IMR-90 (cell line): ENCODE measurements at regions not wholly inside any gene's neighbourhood (a gene's known extent, or its start where the extent isn't known, plus 50 kb on each side); places are given as distances from the start of the nearest gene placed in this dataset.

ENCODE experiments used
- ATAC-seq: fragments of 200-7000 bp; cut with Tn5 transposase; 2 replicates; pipeline ENCODE4 v1.9.1; 2020; ENCODE audit warnings: low read depth, mild to moderate bottlenecking, moderate library complexity
- BruUV-seq: library from RNA; stranded (reverse); fragments of 400-500 nt; replicated peaks from 2 replicates; lab custom pipeline; 2021; lab: Mats Ljungman, UMichigan
- CTCF ChIA-PET: fragments of 300-600 bp; formaldehyde crosslinking; extraction: SDS; loops from one replicate; lab custom pipeline; 2021; ENCODE audit warnings: antibody characterized with exemption; lab: Yijun Ruan, JAX
- POLR2A ChIA-PET: fragments of 300-600 bp; sonication (Branson Sonifier 250); formaldehyde crosslinking; loops from one replicate; lab custom pipeline; 2022; ENCODE audit warnings: antibody characterized with exemption; ENCODE audit not compliant: unreplicated experiment; lab: Charles Lee
- DNase-seq: peaks from one replicate; pipeline ENCODE4 v3.0.0; 2013
- H2AFZ ChIP-seq: replicated peaks from 2 replicates; pipeline ENCODE3; 2013; ENCODE audit warnings: low read length, mild to moderate bottlenecking; ENCODE audit not compliant: poor library complexity
- H2AK5ac ChIP-seq: 2 replicates; pipeline ENCODE4 v1.6.1; 2013; ENCODE audit warnings: low read depth, low read length, inconsistent platforms
- H2AK9ac ChIP-seq: replicated peaks from 2 replicates; pipeline ENCODE3; 2013; ENCODE audit warnings: mild to moderate bottlenecking, low read depth, low read length, moderate library complexity; ENCODE audit not compliant: poor library complexity
- H2BK120ac ChIP-seq: 2 replicates; pipeline ENCODE4 v1.6.1; 2013; ENCODE audit warnings: low read depth, low read length, inconsistent platforms
- H2BK15ac ChIP-seq: 3 replicates; pipeline ENCODE4 v1.6.1; 2013; ENCODE audit warnings: low read depth, low read length, inconsistent platforms
- H2BK20ac ChIP-seq: 2 replicates; pipeline ENCODE4 v1.6.1; 2013; ENCODE audit warnings: low read depth, mild to moderate bottlenecking, inconsistent platforms, low read length, moderate library complexity
- H2BK5ac ChIP-seq: 2 replicates; pipeline ENCODE4 v1.6.1; 2013; ENCODE audit warnings: mild to moderate bottlenecking, low read depth, low read length, inconsistent platforms; ENCODE audit not compliant: poor library complexity, severe bottlenecking
- H3K14ac ChIP-seq: replicated peaks from 2 replicates; pipeline ENCODE4 v1.6.1; 2013; ENCODE audit warnings: low read depth, low read length, inconsistent platforms
- H3K18ac ChIP-seq: 2 replicates; pipeline ENCODE4 v1.6.1; 2013; ENCODE audit warnings: low read depth, low read length, control low read depth
- H3K23ac ChIP-seq: 2 replicates; pipeline ENCODE4 v1.6.1; 2013; ENCODE audit warnings: low read depth, low read length, inconsistent platforms
- H3K27ac ChIP-seq: 2 replicates; pipeline ENCODE4 v1.5.1; 2013; ENCODE audit warnings: mild to moderate bottlenecking, control low read depth, low read length; ENCODE audit not compliant: insufficient read depth
- H3K27me3 ChIP-seq: 2 replicates; pipeline ENCODE4 v1.6.1; 2013; ENCODE audit warnings: low read length; ENCODE audit not compliant: control insufficient read depth, insufficient read depth
- H3K36me3 ChIP-seq: 2 replicates; pipeline ENCODE4 v1.6.1; 2013; ENCODE audit warnings: low read length, mixed read lengths; ENCODE audit not compliant: control insufficient read depth, insufficient read depth
- H3K4ac ChIP-seq: 2 replicates; pipeline ENCODE4 v1.6.1; 2013; ENCODE audit warnings: low read depth, low read length, inconsistent platforms
- H3K4me1 ChIP-seq: 2 replicates; pipeline ENCODE4 v1.6.1; 2013; ENCODE audit warnings: low read length, mixed read lengths; ENCODE audit not compliant: control insufficient read depth, insufficient read depth
- H3K4me2 ChIP-seq: 2 replicates; pipeline ENCODE4 v1.6.1; 2013; ENCODE audit warnings: low read depth, mild to moderate bottlenecking, control low read depth, low read length, moderate library complexity
- H3K4me3 ChIP-seq: 2 replicates; pipeline ENCODE4 v1.5.1; 2013; ENCODE audit warnings: low read depth, mild to moderate bottlenecking, control low read depth, low read length, moderate library complexity; ENCODE audit not compliant: insufficient read depth
- H3K56ac ChIP-seq: 2 replicates; pipeline ENCODE4 v1.6.1; 2013; ENCODE audit warnings: low read length, inconsistent platforms; ENCODE audit not compliant: insufficient read depth; ENCODE audit errors: extremely low read depth
- H3K79me1 ChIP-seq, 2 experiments: 2 replicates each; pipeline ENCODE4 v1.6.1; 2013; ENCODE audit warnings: low read length in 2 of 2, inconsistent platforms in 1 of 2, low read depth in 1 of 2
- H3K9ac ChIP-seq: 2 replicates; pipeline ENCODE4 v1.6.1; 2013; ENCODE audit warnings: low read depth, low read length, control low read depth
- H3K9me1 ChIP-seq: 2 replicates; pipeline ENCODE4 v1.6.1; 2013; ENCODE audit warnings: low read length, inconsistent platforms; ENCODE audit not compliant: insufficient read depth
- H3K9me3 ChIP-seq: 2 replicates; pipeline ENCODE4 v1.6.1; 2013; ENCODE audit warnings: low read length; ENCODE audit not compliant: control insufficient read depth, insufficient read depth
- H4K20me1 ChIP-seq: 2 replicates; pipeline ENCODE4 v1.6.1; 2013; ENCODE audit warnings: low read length, inconsistent platforms; ENCODE audit not compliant: insufficient read depth
- H4K5ac ChIP-seq: 2 replicates; pipeline ENCODE4 v1.6.1; 2013; ENCODE audit warnings: mild to moderate bottlenecking, low read depth, low read length, control low read depth
- H4K8ac ChIP-seq, 2 experiments: 2 replicates each; pipeline ENCODE4 v1.6.1; 2013; ENCODE audit warnings: low read depth in 2 of 2, low read length in 2 of 2, control low read depth in 1 of 2, inconsistent platforms in 1 of 2
- H4K91ac ChIP-seq: 2 replicates; pipeline ENCODE4 v1.6.1; 2013; ENCODE audit warnings: low read depth, low read length, inconsistent platforms; ENCODE audit not compliant: insufficient read depth
- BHLHE40 ChIP-seq: fragments of 150-350 bp; IDR thresholded peaks from 2 replicates; pipeline ENCODE4 v1.6.1; 2016; ENCODE audit warnings: mild to moderate bottlenecking, low read depth, low read length
- CEBPB ChIP-seq: IDR thresholded peaks from 2 replicates; pipeline ENCODE4 v1.6.1; 2012; ENCODE audit warnings: low read depth, low read length, improper control_type of control experiment
- CHD1 ChIP-seq: IDR thresholded peaks from 2 replicates; pipeline ENCODE4 v1.6.1; 2012; ENCODE audit warnings: low read depth, low read length, improper control_type of control experiment
- MAFK ChIP-seq: IDR thresholded peaks from 2 replicates; pipeline ENCODE4 v1.6.1; 2012; ENCODE audit warnings: low read depth, low read length, improper control_type of control experiment
- MXI1 ChIP-seq: IDR thresholded peaks from 2 replicates; pipeline ENCODE4 v1.6.1; 2012; ENCODE audit warnings: low read depth, mild to moderate bottlenecking, low read length, moderate library complexity, borderline replicate concordance
- POLR2A ChIP-seq: IDR thresholded peaks from 2 replicates; pipeline ENCODE4 v1.6.1; 2012; ENCODE audit warnings: mild to moderate bottlenecking, low read depth, low read length
- RAD21 ChIP-seq: IDR thresholded peaks from 2 replicates; pipeline ENCODE4 v1.6.1; 2012; ENCODE audit warnings: low read length, improper control_type of control experiment
- RCOR1 ChIP-seq: IDR thresholded peaks from 2 replicates; pipeline ENCODE4 v1.6.1; 2012; ENCODE audit warnings: mild to moderate bottlenecking, low read length, improper control_type of control experiment; ENCODE audit not compliant: insufficient replicate concordance
- RFX5 ChIP-seq: IDR thresholded peaks from 2 replicates; pipeline ENCODE4 v1.8.0; 2012; ENCODE audit warnings: low read depth, mild to moderate bottlenecking, low read length, moderate library complexity
- SMC3 ChIP-seq: fragments of 150-350 bp; IDR thresholded peaks from 2 replicates; pipeline ENCODE4 v1.6.1; 2016; ENCODE audit warnings: low read depth, mild to moderate bottlenecking, antibody characterized with exemption, low read length, moderate library complexity
- WGBS, 2 experiments: methylation state at CpG; one replicate each; pipeline versions ENCODE4 v1.1.5 to v1.1.7; 2013; ENCODE audit warnings: missing lambda C conversion rate in 2 of 2; ENCODE audit not compliant: insufficient read length in 1 of 2; ENCODE audit errors: extremely low coverage in 2 of 2; 5-methylcytosine and 5-hydroxymethylcytosine counted together
- dilution Hi-C: fragments of 300-500 bp; cut with HindIII; formaldehyde crosslinking; loops from one replicate; pipeline ENCODE4 v1.14.3; 2018; ENCODE audit warnings: low sequenced_read_pairs; ENCODE audit not compliant: unreplicated experiment
- in situ Hi-C: fragments of 300-500 bp; cut with MboI; formaldehyde crosslinking; loops from 3 replicates; pipeline ENCODE4 v1.14.3; 2019; ENCODE audit warnings: low sequenced_read_pairs, inconsistent platforms, mixed read lengths
- intact Hi-C: fragments of 100-400 bp; cut with micrococcal nuclease; formaldehyde crosslinking; loops from 2 replicates; pipeline ENCODE4 v1.10.0; 2022
- TF ChIP-seq, protein P1 (sequence below): fragments of 150-350 bp; IDR thresholded peaks from 2 replicates; pipeline ENCODE4 v1.6.1; 2017; ENCODE audit warnings: mild to moderate bottlenecking, antibody characterized with exemption, low read length, low read depth
- TF ChIP-seq, protein P2 (sequence below): fragments of 150-350 bp; IDR thresholded peaks from 2 replicates; pipeline ENCODE4 v1.6.1; 2016; ENCODE audit warnings: low read depth, mild to moderate bottlenecking, low read length, moderate library complexity, borderline replicate concordance
- TF ChIP-seq, protein P3 (sequence below): conservative IDR thresholded peaks from 2 replicates; pipeline ENCODE4 v1.5.1; 2012; ENCODE audit warnings: mild to moderate bottlenecking, low read depth, low read length, improper control_type of control experiment

DNA sequence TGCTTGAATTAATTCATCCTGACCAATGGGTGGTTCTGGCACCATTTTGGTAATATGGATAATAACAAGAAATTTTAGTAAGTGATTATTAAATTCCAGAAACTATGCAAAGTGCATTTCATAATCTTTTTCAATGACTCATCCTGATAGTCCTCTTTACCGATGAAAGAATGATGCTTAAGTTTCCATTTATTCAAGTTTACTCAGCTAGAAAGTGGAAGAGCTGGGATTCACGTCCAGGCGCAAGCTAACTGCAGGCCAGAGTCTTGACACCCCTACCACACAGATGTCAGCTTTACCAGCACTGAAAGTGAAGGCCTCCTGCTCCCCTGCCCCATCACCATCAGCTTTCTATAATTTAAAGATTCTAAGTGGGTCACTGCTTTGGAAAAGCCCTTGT, 493.5 kb upstream of the WWC1 start:
- no peak overlapping the region for H3K23ac ChIP-seq
- DNase-seq (no peak), ATAC-seq (peak; percentile 11; the same call in 1 of the 2 replicates)
- TF ChIP-seq SMC3 (no peak), MAFK (no peak), CHD1 (no peak), RAD21 (no peak), POLR2A (no peak), RCOR1 (no peak), BHLHE40 (no peak), RFX5 (no peak), MXI1 (no peak), CEBPB (no peak)
- TF ChIP-seq, protein P1, sequence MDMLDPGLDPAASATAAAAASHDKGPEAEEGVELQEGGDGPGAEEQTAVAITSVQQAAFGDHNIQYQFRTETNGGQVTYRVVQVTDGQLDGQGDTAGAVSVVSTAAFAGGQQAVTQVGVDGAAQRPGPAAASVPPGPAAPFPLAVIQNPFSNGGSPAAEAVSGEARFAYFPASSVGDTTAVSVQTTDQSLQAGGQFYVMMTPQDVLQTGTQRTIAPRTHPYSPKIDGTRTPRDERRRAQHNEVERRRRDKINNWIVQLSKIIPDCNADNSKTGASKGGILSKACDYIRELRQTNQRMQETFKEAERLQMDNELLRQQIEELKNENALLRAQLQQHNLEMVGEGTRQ = no peak
- TF ChIP-seq, protein P2, sequence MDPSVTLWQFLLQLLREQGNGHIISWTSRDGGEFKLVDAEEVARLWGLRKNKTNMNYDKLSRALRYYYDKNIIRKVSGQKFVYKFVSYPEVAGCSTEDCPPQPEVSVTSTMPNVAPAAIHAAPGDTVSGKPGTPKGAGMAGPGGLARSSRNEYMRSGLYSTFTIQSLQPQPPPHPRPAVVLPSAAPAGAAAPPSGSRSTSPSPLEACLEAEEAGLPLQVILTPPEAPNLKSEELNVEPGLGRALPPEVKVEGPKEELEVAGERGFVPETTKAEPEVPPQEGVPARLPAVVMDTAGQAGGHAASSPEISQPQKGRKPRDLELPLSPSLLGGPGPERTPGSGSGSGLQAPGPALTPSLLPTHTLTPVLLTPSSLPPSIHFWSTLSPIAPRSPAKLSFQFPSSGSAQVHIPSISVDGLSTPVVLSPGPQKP = no peak
- TF ChIP-seq, protein P3, sequence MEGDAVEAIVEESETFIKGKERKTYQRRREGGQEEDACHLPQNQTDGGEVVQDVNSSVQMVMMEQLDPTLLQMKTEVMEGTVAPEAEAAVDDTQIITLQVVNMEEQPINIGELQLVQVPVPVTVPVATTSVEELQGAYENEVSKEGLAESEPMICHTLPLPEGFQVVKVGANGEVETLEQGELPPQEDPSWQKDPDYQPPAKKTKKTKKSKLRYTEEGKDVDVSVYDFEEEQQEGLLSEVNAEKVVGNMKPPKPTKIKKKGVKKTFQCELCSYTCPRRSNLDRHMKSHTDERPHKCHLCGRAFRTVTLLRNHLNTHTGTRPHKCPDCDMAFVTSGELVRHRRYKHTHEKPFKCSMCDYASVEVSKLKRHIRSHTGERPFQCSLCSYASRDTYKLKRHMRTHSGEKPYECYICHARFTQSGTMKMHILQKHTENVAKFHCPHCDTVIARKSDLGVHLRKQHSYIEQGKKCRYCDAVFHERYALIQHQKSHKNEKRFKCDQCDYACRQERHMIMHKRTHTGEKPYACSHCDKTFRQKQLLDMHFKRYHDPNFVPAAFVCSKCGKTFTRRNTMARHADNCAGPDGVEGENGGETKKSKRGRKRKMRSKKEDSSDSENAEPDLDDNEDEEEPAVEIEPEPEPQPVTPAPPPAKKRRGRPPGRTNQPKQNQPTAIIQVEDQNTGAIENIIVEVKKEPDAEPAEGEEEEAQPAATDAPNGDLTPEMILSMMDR = no peak
- H3K27ac ChIP-seq = no peak overlapping the region
- H3K14ac ChIP-seq = no peak overlapping the region
- H3K56ac ChIP-seq = no peak overlapping the region
- no peak overlapping the region for H3K4me3 ChIP-seq
- in situ Hi-C loops (no loop called here), intact Hi-C loops (loop anchor here (1.0 kb wide), 1 partner anchor 99 kb away; no protein-coding TSS in a partner anchor), dilution Hi-C loops (no loop called here)
- H2BK15ac ChIP-seq = no peak overlapping the region
- no peak overlapping the region for H3K9ac ChIP-seq
- H3K4ac ChIP-seq = no peak overlapping the region
- no peak overlapping the region for H2AFZ ChIP-seq
- no peak overlapping the region for H4K8ac ChIP-seq
- H4K91ac ChIP-seq = no peak overlapping the region
- WGBS, 2 experiments = no CpG with 5 or more reads among the region's 3 CpGs
- H2AK5ac ChIP-seq = no peak overlapping the region
- ChIA-PET POLR2A (no interaction called here), CTCF (interaction anchor here (0.6 kb wide), 1 partner anchor 9 kb away, joined by 5 read pairs; no protein-coding TSS in a partner anchor)
- no peak overlapping the region for H3K18ac ChIP-seq
- H4K20me1 ChIP-seq = no peaks in the 10 kb centered on the region
- no peaks in the 10 kb centered on the region for H3K79me1 ChIP-seq
- no peaks in the 10 kb centered on the region; the same call in 1 of the 2 replicates for H3K27me3 ChIP-seq
- H3K9me3 ChIP-seq = no peaks in the 10 kb centered on the region
- no TSS peak for BruUV-seq
- no peaks in the 10 kb centered on the region for H3K9me1 ChIP-seq
- no peak overlapping the region for H2BK120ac ChIP-seq
- H2BK5ac ChIP-seq = no peak overlapping the region
- H3K4me2 ChIP-seq = no peak overlapping the region
- H2AK9ac ChIP-seq = no peak overlapping the region
- no peak overlapping the region for H4K5ac ChIP-seq
- H3K4me1 ChIP-seq = no peaks in the 10 kb centered on the region
- no peaks in the 10 kb centered on the region for H3K36me3 ChIP-seq
- no peak overlapping the region for H2BK20ac ChIP-seq
